ENCODE measurements at regions not wholly inside any gene's neighbourhood (a gene's known extent, or its start where the extent isn't known, plus 50 kb on each side); places are given as distances from the start of the nearest gene placed in this dataset.

DNA sequence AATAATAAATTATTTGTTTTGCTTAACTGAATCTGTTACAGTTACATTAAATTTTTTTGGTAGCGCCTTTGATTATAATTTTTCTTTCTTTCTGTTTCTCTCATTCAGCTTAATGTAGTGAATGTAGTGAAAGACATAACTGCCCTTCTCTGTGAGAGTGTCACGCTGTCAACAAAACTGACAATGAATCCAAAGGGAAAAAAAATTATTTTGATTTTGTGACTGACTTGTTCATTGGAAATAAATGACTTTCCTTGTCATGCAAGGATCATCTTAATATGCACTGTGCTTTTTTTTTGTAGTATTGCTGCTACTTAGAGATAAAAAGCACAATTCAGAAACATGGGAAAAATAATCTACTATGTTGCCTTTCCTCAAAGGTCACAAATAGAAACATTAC is 1196.4 kb downstream of the PCDH17 start:
- no peak for DNase-seq
- TF ChIP-seq POLR2A (IDR thresholded peaks at IDR 0.05), result no peak
- Histone ChIP-seq H3K4me1 (no peaks in the 10 kb centered on the region), H3K4me3 (no peak overlapping the region), H3K27me3 (no peaks in the 10 kb centered on the region), H3K9me3 (no peaks in the 10 kb centered on the region), H3K27ac (no peak overlapping the region), H3K36me3 (no peaks in the 10 kb centered on the region)
- intact Hi-C loops (cut with DNase I; ENCODE audit: low total_unique reads), result no loop called here

DNA sequence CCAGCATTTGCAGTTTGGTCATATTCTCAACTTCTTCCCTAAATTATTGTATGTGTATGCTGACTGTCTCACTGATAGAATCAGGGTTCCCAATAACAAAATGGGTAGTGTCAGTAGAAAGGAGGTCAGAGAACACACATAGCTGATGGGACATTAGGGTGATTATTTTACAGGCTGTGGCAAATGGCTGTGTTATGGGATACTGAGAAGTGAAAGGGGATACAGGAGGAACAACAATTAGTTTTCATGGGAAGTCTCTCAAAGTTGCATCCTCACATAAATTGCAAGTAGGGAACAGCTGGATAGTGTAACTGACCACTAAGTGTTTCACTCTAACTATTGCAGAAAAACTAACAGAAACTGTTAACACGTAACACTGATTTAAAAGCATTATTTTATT is 1199.3 kb downstream of the PCDH17 start:
- H3K4me3 ChIP-seq, result no peak overlapping the region
- no peaks in the 10 kb centered on the region for H3K27me3 ChIP-seq
- H3K9me3 ChIP-seq, result no peaks in the 10 kb centered on the region
- intact Hi-C loops (cut with DNase I; ENCODE audit: low total_unique reads), result no loop called here
- no peaks in the 10 kb centered on the region for H3K4me1 ChIP-seq
- H3K36me3 ChIP-seq, result no peaks in the 10 kb centered on the region
- no peak for DNase-seq
- TF ChIP-seq POLR2A (IDR thresholded peaks at IDR 0.05), result no peak
- TF ChIP-seq, protein P1, sequence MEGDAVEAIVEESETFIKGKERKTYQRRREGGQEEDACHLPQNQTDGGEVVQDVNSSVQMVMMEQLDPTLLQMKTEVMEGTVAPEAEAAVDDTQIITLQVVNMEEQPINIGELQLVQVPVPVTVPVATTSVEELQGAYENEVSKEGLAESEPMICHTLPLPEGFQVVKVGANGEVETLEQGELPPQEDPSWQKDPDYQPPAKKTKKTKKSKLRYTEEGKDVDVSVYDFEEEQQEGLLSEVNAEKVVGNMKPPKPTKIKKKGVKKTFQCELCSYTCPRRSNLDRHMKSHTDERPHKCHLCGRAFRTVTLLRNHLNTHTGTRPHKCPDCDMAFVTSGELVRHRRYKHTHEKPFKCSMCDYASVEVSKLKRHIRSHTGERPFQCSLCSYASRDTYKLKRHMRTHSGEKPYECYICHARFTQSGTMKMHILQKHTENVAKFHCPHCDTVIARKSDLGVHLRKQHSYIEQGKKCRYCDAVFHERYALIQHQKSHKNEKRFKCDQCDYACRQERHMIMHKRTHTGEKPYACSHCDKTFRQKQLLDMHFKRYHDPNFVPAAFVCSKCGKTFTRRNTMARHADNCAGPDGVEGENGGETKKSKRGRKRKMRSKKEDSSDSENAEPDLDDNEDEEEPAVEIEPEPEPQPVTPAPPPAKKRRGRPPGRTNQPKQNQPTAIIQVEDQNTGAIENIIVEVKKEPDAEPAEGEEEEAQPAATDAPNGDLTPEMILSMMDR (IDR thresholded peaks at IDR 0.05), result no peak
- H3K27ac ChIP-seq, result no peak overlapping the region

DNA sequence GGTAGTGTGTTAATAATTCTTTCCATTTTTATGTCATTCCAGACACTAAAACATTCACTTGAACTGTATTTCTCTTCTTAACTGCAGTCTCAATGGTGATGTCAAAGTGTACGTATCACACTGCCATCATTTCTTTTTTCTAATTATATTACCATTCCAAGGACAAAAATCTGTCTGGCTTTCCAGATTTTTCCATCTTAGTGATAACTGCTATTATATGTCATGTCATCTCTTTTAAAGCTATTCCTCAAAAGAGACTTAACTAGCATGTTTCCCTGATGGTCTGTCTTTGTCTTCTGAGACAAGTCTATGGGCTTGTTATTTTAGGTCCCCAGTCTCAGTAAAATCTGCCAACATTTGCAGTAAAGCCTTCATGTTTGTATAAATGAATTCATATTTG is 1207.1 kb downstream of the PCDH17 start:
- H3K4me3 ChIP-seq, result no peak overlapping the region
- H3K27me3 ChIP-seq, result no peaks in the 10 kb centered on the region
- no peaks in the 10 kb centered on the region for H3K4me1 ChIP-seq
- intact Hi-C loops (cut with DNase I; ENCODE audit: low total_unique reads), result no loop called here
- no peak overlapping the region for H3K27ac ChIP-seq
- no peaks in the 10 kb centered on the region for H3K9me3 ChIP-seq
- no peak for DNase-seq
- no peaks in the 10 kb centered on the region for H3K36me3 ChIP-seq
- TF ChIP-seq POLR2A (IDR thresholded peaks at IDR 0.05), result no peak
- TF ChIP-seq, protein P1 (IDR thresholded peaks at IDR 0.05), result no peak

DNA sequence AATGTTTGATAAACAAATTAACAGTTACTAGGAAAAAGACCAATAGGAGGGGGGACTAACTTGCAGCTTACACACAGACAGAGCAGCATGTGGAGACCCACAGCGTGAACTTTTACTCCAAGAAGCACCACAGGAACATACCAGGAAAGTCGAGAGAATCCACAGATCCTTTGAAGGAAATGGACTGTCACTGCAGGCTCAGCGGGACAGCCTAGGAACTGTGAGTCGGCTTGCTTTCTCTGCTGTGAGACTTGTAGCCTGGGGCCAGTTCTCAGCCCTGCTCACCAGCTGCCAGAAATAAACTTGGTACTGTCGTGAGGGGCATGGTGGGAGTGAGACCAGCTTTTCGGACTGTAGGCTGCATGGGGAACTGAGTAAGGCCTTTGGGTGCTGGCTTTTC is 1211.5 kb downstream of the PCDH17 start:
- H3K9me3 ChIP-seq, result no peaks in the 10 kb centered on the region
- no peak overlapping the region for H3K4me3 ChIP-seq
- no peaks in the 10 kb centered on the region for H3K36me3 ChIP-seq
- no peaks in the 10 kb centered on the region for H3K4me1 ChIP-seq
- intact Hi-C loops (cut with DNase I; ENCODE audit: low total_unique reads), result no loop called here
- TF ChIP-seq POLR2A (IDR thresholded peaks at IDR 0.05), result no peak
- TF ChIP-seq, protein P1 (IDR thresholded peaks at IDR 0.05), result no peak
- no peak overlapping the region for H3K27ac ChIP-seq
- H3K27me3 ChIP-seq, result no peaks in the 10 kb centered on the region
- no peak for DNase-seq

DNA sequence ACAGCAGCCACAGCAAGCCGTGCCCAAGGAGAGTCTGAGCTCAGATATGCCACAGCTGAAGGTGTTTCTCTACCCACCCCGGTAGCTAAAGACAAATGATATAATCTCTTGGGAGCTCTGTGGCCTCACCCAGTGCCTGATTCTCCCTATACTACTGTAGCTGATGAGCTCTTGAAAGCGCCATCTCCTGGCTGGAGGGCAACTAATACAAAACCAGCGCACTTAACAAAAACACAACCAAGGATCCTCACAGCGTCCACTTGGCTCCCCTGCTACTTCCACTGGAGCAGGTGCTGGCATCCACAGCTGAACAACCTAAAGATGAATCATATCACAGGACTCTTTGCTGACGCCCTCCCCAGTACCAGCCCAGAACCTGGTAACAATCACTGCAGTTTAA is 1212.0 kb downstream of the PCDH17 start:
- no peak for TF ChIP-seq POLR2A (IDR thresholded peaks at IDR 0.05)
- TF ChIP-seq, protein P1 (IDR thresholded peaks at IDR 0.05), result no peak
- no peaks in the 10 kb centered on the region for H3K27me3 ChIP-seq
- intact Hi-C loops (cut with DNase I; ENCODE audit: low total_unique reads), result no loop called here
- DNase-seq, result no peak
- no peaks in the 10 kb centered on the region for H3K4me1 ChIP-seq
- H3K4me3 ChIP-seq, result no peak overlapping the region
- no peaks in the 10 kb centered on the region for H3K9me3 ChIP-seq
- no peaks in the 10 kb centered on the region for H3K36me3 ChIP-seq
- H3K27ac ChIP-seq, result no peak overlapping the region

DNA sequence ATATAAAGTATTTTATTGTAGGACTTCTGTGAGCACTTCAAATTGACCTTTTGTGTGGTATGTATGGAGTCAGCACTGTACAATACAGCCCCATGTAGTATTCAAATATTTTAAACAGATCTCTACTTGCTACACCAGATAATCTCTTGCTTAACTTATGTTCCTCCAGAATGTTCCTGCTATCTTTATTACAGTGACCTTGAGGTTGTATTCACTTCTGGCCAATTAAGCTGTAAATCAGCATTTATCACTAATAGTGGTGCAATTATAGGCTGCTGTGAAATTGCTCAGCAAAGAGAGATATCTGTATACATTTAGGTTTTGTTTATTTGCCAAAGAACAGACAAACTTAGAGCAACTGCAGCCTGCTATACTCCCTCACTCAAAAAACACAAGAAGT is 1218.6 kb downstream of the PCDH17 start:
- H3K4me1 ChIP-seq, result no peaks in the 10 kb centered on the region
- DNase-seq, result no peak
- no peak overlapping the region for H3K27ac ChIP-seq
- no peak overlapping the region for H3K4me3 ChIP-seq
- no peaks in the 10 kb centered on the region for H3K27me3 ChIP-seq
- TF ChIP-seq, protein P1 (IDR thresholded peaks at IDR 0.05), result no peak
- TF ChIP-seq POLR2A (IDR thresholded peaks at IDR 0.05), result no peak
- no peaks in the 10 kb centered on the region for H3K36me3 ChIP-seq
- H3K9me3 ChIP-seq, result no peaks in the 10 kb centered on the region
- intact Hi-C loops (cut with DNase I; ENCODE audit: low total_unique reads), result no loop called here
